ENCODE measurements at regions not wholly inside any gene's neighbourhood (a gene's known extent, or its start where the extent isn't known, plus 50 kb on each side); places are given as distances from the start of the nearest gene placed in this dataset.

- no peak for TF ChIP-seq CTCF (IDR thresholded peaks at IDR 0.05)
- no peak for TF ChIP-seq POLR2A (IDR thresholded peaks at IDR 0.05)
Measured at GRCh38 chr15:70526974-70527325, 236.4 kb downstream of the UACA start.
